Left hindlimb (tissue), 1 donor: ENCODE measurements at regions not wholly inside any gene's neighbourhood (a gene's known extent, or its start where the extent isn't known, plus 50 kb on each side); places are given as distances from the start of the nearest gene placed in this dataset.

Experiments
- DNase-seq: peaks from one replicate; pipeline ENCODE4 v3.0.0-alpha.2; 2018

- DNase-seq: no peak
These were observed 106.7 kb upstream of the TMPO start for GRCh38 chr12:98408681-98409080.

GRCh38 chr12:98409548-98409947 lies 105.8 kb upstream of the TMPO start:
- DNase-seq: no peak

- no peak for DNase-seq
These were observed 105.0 kb upstream of the TMPO start for GRCh38 chr12:98410356-98410755.

- DNase-seq: no peak
These were observed 98.5 kb upstream of the TMPO start for GRCh38 chr12:98416845-98417244.

GRCh38 chr12:98417266-98417665 lies 98.1 kb upstream of the TMPO start:
- DNase-seq: no peak

- peak; percentile 94 for DNase-seq
These were observed 96.9 kb upstream of the TMPO start for GRCh38 chr12:98418357-98419075.

- DNase-seq: no peak
These were observed 96.2 kb upstream of the TMPO start for GRCh38 chr12:98419081-98419794.

- DNase-seq: no peak
These were observed 95.5 kb upstream of the TMPO start for GRCh38 chr12:98419795-98420404.

GRCh38 chr12:98420461-98420860 lies 94.9 kb upstream of the TMPO start:
- DNase-seq: no peak

- DNase-seq: peak; percentile 64
These were observed 94.1 kb upstream of the TMPO start for GRCh38 chr12:98421316-98421715.

- DNase-seq: no peak
These were observed 93.0 kb upstream of the TMPO start for GRCh38 chr12:98422359-98422758.

- no peak for DNase-seq
These were observed 92.6 kb upstream of the TMPO start for GRCh38 chr12:98422812-98423211.

- no peak for DNase-seq
These were observed 91.4 kb upstream of the TMPO start for GRCh38 chr12:98423963-98424362.

- peak; percentile 72 for DNase-seq
These were observed 90.5 kb upstream of the TMPO start for GRCh38 chr12:98424726-98425401.

GRCh38 chr12:98425859-98426258 lies 89.5 kb upstream of the TMPO start:
- DNase-seq: no peak

- DNase-seq: no peak
These were observed 84.3 kb upstream of the TMPO start for GRCh38 chr12:98431089-98431488.

- DNase-seq: no peak
These were observed 78.2 kb upstream of the TMPO start for GRCh38 chr12:98437166-98437565.

- DNase-seq: no peak
These were observed 77.4 kb upstream of the TMPO start for GRCh38 chr12:98437806-98438595.

GRCh38 chr12:98438656-98439230 lies 76.6 kb upstream of the TMPO start:
- no peak for DNase-seq

GRCh38 chr12:98439471-98439951 lies 75.9 kb upstream of the TMPO start:
- DNase-seq: peak; percentile 61

- peak; percentile 73 for DNase-seq
These were observed 75.3 kb upstream of the TMPO start for GRCh38 chr12:98439981-98440581.

GRCh38 chr12:98446060-98446459 lies 69.3 kb upstream of the TMPO start:
- DNase-seq: no peak
